Stimulated activated CD4-positive, alpha-beta T cell treated with anti-CD3 and anti-CD28 coated beads, Interleukin-12 subunit alpha, Interleukin-12 subunit beta, amount 100 ng/mL, for 24 hours (primary cell): ENCODE measurements at regions not wholly inside any gene's neighbourhood (a gene's known extent, or its start where the extent isn't known, plus 50 kb on each side); places are given as distances from the start of the nearest gene placed in this dataset.
"Not testable (repeated sequence)": the region's sequence is repeated elsewhere in the genome, so short reads cannot be mapped to it uniquely, and the experiment has no call there.

Experiments
- DNase-seq, 2 experiments: peaks; one replicate each; pipeline ENCODE4 v3.0.0-alpha.2; 2020; ENCODE audit warnings: low read depth in 2 of 2

- no peak for DNase-seq
These were observed 109.6 kb downstream of the KCNJ2 start for GRCh38 chr17:70278844-70279462.

GRCh38 chr17:70286391-70286790 is 117.1 kb downstream of the KCNJ2 start:
- no peak for DNase-seq

GRCh38 chr17:70288540-70289290 is 119.4 kb downstream of the KCNJ2 start:
- no peak for DNase-seq

GRCh38 chr17:70290770-70291169 is 121.4 kb downstream of the KCNJ2 start:
- no peak for DNase-seq

GRCh38 chr17:70292366-70292765 is 123.0 kb downstream of the KCNJ2 start:
- DNase-seq, result no peak

- not testable (repeated sequence) for DNase-seq
These were observed 124.4 kb downstream of the KCNJ2 start for GRCh38 chr17:70293564-70294310.

- no peak for DNase-seq
These were observed 126.0 kb downstream of the KCNJ2 start for GRCh38 chr17:70295329-70295728.

GRCh38 chr17:70295731-70296130 is 126.4 kb downstream of the KCNJ2 start:
- DNase-seq, result no peak

GRCh38 chr17:70296456-70296855 is 127.1 kb downstream of the KCNJ2 start:
- no peak for DNase-seq

- DNase-seq, result no peak
These were observed 128.1 kb downstream of the KCNJ2 start for GRCh38 chr17:70297397-70297796.

- no peak for DNase-seq
These were observed 129.7 kb downstream of the KCNJ2 start for GRCh38 chr17:70298929-70299531.

GRCh38 chr17:70307430-70308225 is 138.3 kb downstream of the KCNJ2 start:
- DNase-seq, result no peak

GRCh38 chr17:70308618-70309017 is 139.3 kb downstream of the KCNJ2 start:
- DNase-seq, result no peak

- no peak for DNase-seq
These were observed 140.9 kb downstream of the KCNJ2 start for GRCh38 chr17:70310221-70310672.

- DNase-seq, result no peak
These were observed 143.9 kb downstream of the KCNJ2 start for GRCh38 chr17:70313086-70313852.

- DNase-seq, result no peak
These were observed 144.8 kb downstream of the KCNJ2 start for GRCh38 chr17:70314096-70314495.

- DNase-seq, result no peak
These were observed 145.2 kb downstream of the KCNJ2 start for GRCh38 chr17:70314506-70314905.

- no peak for DNase-seq
These were observed 148.1 kb downstream of the KCNJ2 start for GRCh38 chr17:70317421-70317820.

- DNase-seq, result no peak
These were observed 148.7 kb downstream of the KCNJ2 start for GRCh38 chr17:70318051-70318450.

GRCh38 chr17:70319516-70319915 is 150.2 kb downstream of the KCNJ2 start:
- no peak for DNase-seq
